ENCODE measurements at regions not wholly inside any gene's neighbourhood (a gene's known extent, or its start where the extent isn't known, plus 50 kb on each side); places are given as distances from the start of the nearest gene placed in this dataset.
A peak's percentile ranks its signal among the peaks of the same experiment; 100 is the strongest.
"Not testable (repeated sequence)": the region's sequence is repeated elsewhere in the genome, so short reads cannot be mapped to it uniquely, and the experiment has no call there.

GRCh38 chr11:42974510-42975179 is 337.2 kb upstream of the API5 start:
- H3K9me3 ChIP-seq = no peaks in the 10 kb centered on the region
- WGBS = 87% methylated on average over 4 of the region's 4 CpGs
- H3K36me3 ChIP-seq = no peaks in the 10 kb centered on the region
- H3K4me3 ChIP-seq = no peak overlapping the region
- no peak for DNase-seq (ENCODE audit: extremely low spot score)
- TF ChIP-seq EP300 (IDR thresholded peaks at IDR 0.05) = no peak
- TF ChIP-seq POLR2AphosphoS5 (IDR thresholded peaks at IDR 0.05) = no peak
- no peak for TF ChIP-seq POLR2A (IDR thresholded peaks at IDR 0.05; ENCODE audit: low read depth)
- TF ChIP-seq CTCF (IDR thresholded peaks at IDR 0.05) = no peak
- intact Hi-C loops (cut with DNase I) = no loop called here
- peaks cover 0 to 5% (median 0%) of the 10 kb centered on the region in 4 donors for H3K27me3 ChIP-seq
- H3K4me1 ChIP-seq = peaks cover 0 to 4% (median 0%) of the 10 kb centered on the region in 4 donors
- no peak overlapping the region for H3K27ac ChIP-seq (replicated peaks in 1 of 4)

- TF ChIP-seq POLR2AphosphoS5 (IDR thresholded peaks at IDR 0.05) (no peak), EP300 (IDR thresholded peaks at IDR 0.05) (no peak), CTCF (IDR thresholded peaks at IDR 0.05) (no peak), POLR2A (IDR thresholded peaks at IDR 0.05; ENCODE audit: low read depth) (no peak)
- no peaks in the 10 kb centered on the region for H3K36me3 ChIP-seq
- peaks cover 0 to 5% (median 0%) of the 10 kb centered on the region in 4 donors for H3K27me3 ChIP-seq
- H3K4me1 ChIP-seq = peaks cover 0 to 4% (median 0%) of the 10 kb centered on the region in 4 donors
- no peaks in the 10 kb centered on the region for H3K9me3 ChIP-seq
- no peak overlapping the region for H3K4me3 ChIP-seq
- H3K27ac ChIP-seq (replicated peaks in 1 of 4) = no peak overlapping the region
- intact Hi-C loops (cut with DNase I) = no loop called here
- 4% methylated on average over 1 of the region's 1 CpG for WGBS
- no peak for DNase-seq (ENCODE audit: extremely low spot score)
Measured at GRCh38 chr11:42975180-42975529, 336.6 kb upstream of the API5 start.

- H3K27me3 ChIP-seq = peaks cover 0 to 5% (median 0%) of the 10 kb centered on the region in 4 donors
- no peak for DNase-seq (ENCODE audit: extremely low spot score)
- no peak overlapping the region for H3K27ac ChIP-seq (replicated peaks in 1 of 4)
- TF ChIP-seq POLR2AphosphoS5 (IDR thresholded peaks at IDR 0.05) (no peak), POLR2A (IDR thresholded peaks at IDR 0.05; ENCODE audit: low read depth) (no peak), EP300 (IDR thresholded peaks at IDR 0.05) (no peak)
- H3K36me3 ChIP-seq = no peaks in the 10 kb centered on the region
- intact Hi-C loops (cut with DNase I) = no loop called here
- H3K4me3 ChIP-seq = no peak overlapping the region
- no peaks in the 10 kb centered on the region for H3K9me3 ChIP-seq
- 73% methylated on average over 1 of the region's 1 CpG for WGBS
- H3K4me1 ChIP-seq = peaks cover 0 to 4% (median 0%) of the 10 kb centered on the region in 4 donors
Measured at GRCh38 chr11:42976636-42977217, 335.1 kb upstream of the API5 start.

- no peak for DNase-seq (ENCODE audit: extremely low spot score)
- Histone ChIP-seq H3K4me1 (no peaks in the 10 kb centered on the region), H3K4me3 (no peak overlapping the region), H3K27me3 (no peaks in the 10 kb centered on the region), H3K36me3 (no peaks in the 10 kb centered on the region), H3K27ac (replicated peaks in 1 of 4) (no peak overlapping the region), H3K9me3 (no peaks in the 10 kb centered on the region)
- TF ChIP-seq EP300 (IDR thresholded peaks at IDR 0.05) (no peak), POLR2A (IDR thresholded peaks at IDR 0.05; ENCODE audit: low read depth) (no peak), POLR2AphosphoS5 (IDR thresholded peaks at IDR 0.05) (no peak), CTCF (IDR thresholded peaks at IDR 0.05) (no peak)
- 66% methylated on average over 2 of the region's 2 CpGs for WGBS
- intact Hi-C loops (cut with DNase I) = no loop called here
Measured at GRCh38 chr11:42992594-42992993, 319.2 kb upstream of the API5 start.

- H3K9me3 ChIP-seq = no peaks in the 10 kb centered on the region
- 78% methylated on average over 9 of the region's 9 CpGs for WGBS
Measured at GRCh38 chr11:42996421-42997307, 315.1 kb upstream of the API5 start.

GRCh38 chr11:43004879-43005278 is 306.9 kb upstream of the API5 start:
- 97% methylated on average over 5 of the region's 10 CpGs for WGBS
- H3K27me3 ChIP-seq; intact Hi-C loops (cut with DNase I): not testable (repeated sequence)

More at GRCh38 chr11:42996421-42997307, 315.1 kb upstream of the API5 start:
- H3K27ac ChIP-seq (replicated peaks in 1 of 4) = no peak overlapping the region
- H3K27me3 ChIP-seq = no peaks in the 10 kb centered on the region
- H3K36me3 ChIP-seq = no peaks in the 10 kb centered on the region
- no peak overlapping the region for H3K4me3 ChIP-seq
- no peak for TF ChIP-seq POLR2A (IDR thresholded peaks at IDR 0.05; ENCODE audit: low read depth)
- TF ChIP-seq POLR2AphosphoS5 (IDR thresholded peaks at IDR 0.05) = no peak
- no peak for TF ChIP-seq CTCF (IDR thresholded peaks at IDR 0.05)
- TF ChIP-seq EP300 (IDR thresholded peaks at IDR 0.05) = no peak
- intact Hi-C loops (cut with DNase I) = no loop called here
- no peaks in the 10 kb centered on the region for H3K4me1 ChIP-seq
- peak; percentile 80 for DNase-seq (ENCODE audit: extremely low spot score)

More at GRCh38 chr11:43004879-43005278, 306.9 kb upstream of the API5 start:
- not testable (repeated sequence) for H3K4me3 ChIP-seq; H3K27ac ChIP-seq (replicated peaks in 1 of 4); H3K4me1 ChIP-seq; H3K9me3 ChIP-seq; H3K36me3 ChIP-seq
- peak; percentile 2 for DNase-seq (ENCODE audit: extremely low spot score)

All from esophagus muscularis mucosa (tissue), 4 donors.